ENCODE measurements at regions not wholly inside any gene's neighbourhood (a gene's known extent, or its start where the extent isn't known, plus 50 kb on each side); places are given as distances from the start of the nearest gene placed in this dataset.

GRCh38 chr7:47095946-47096345 lies 486.0 kb downstream of the TNS3 start:
- no peak for TF ChIP-seq GATA3 (IDR thresholded peaks at IDR 0.05; ENCODE audit: low read depth, low read length)
- TF ChIP-seq GATA2 (IDR thresholded peaks at IDR 0.05; ENCODE audit: low read depth, low read length) = peak; percentile 17; the same call in 1 of the 2 replicates

- no peak for TF ChIP-seq GATA2 (IDR thresholded peaks at IDR 0.05; ENCODE audit: low read depth, low read length)
- TF ChIP-seq GATA3 (IDR thresholded peaks at IDR 0.05; ENCODE audit: low read depth, low read length) = no peak
Measured at GRCh38 chr7:47094462-47094861, 487.4 kb downstream of the TNS3 start.

- TF ChIP-seq GATA3 (IDR thresholded peaks at IDR 0.05; ENCODE audit: low read depth, low read length) = no peak
- no peak for TF ChIP-seq GATA2 (IDR thresholded peaks at IDR 0.05; ENCODE audit: low read depth, low read length)
Measured at GRCh38 chr7:47093320-47094234, 488.3 kb downstream of the TNS3 start.

GRCh38 chr7:47092336-47092735 lies 489.6 kb downstream of the TNS3 start:
- no peak for TF ChIP-seq GATA3 (IDR thresholded peaks at IDR 0.05; ENCODE audit: low read depth, low read length)
- TF ChIP-seq GATA2 (IDR thresholded peaks at IDR 0.05; ENCODE audit: low read depth, low read length) = no peak

GRCh38 chr7:47091141-47091540 lies 490.8 kb downstream of the TNS3 start:
- TF ChIP-seq GATA3 (IDR thresholded peaks at IDR 0.05; ENCODE audit: low read depth, low read length) = no peak
- no peak for TF ChIP-seq GATA2 (IDR thresholded peaks at IDR 0.05; ENCODE audit: low read depth, low read length)

- TF ChIP-seq GATA2 (IDR thresholded peaks at IDR 0.05; ENCODE audit: low read depth, low read length) = no peak
- no peak for TF ChIP-seq GATA3 (IDR thresholded peaks at IDR 0.05; ENCODE audit: low read depth, low read length)
Measured at GRCh38 chr7:47089461-47089860, 492.4 kb downstream of the TNS3 start.

- TF ChIP-seq GATA2 (IDR thresholded peaks at IDR 0.05; ENCODE audit: low read depth, low read length) (no peak), GATA3 (IDR thresholded peaks at IDR 0.05; ENCODE audit: low read depth, low read length) (no peak)
Measured at GRCh38 chr7:47089068-47089417, 492.9 kb downstream of the TNS3 start.

- TF ChIP-seq GATA2 (IDR thresholded peaks at IDR 0.05; ENCODE audit: low read depth, low read length) (no peak), GATA3 (IDR thresholded peaks at IDR 0.05; ENCODE audit: low read depth, low read length) (no peak)
Measured at GRCh38 chr7:47088329-47089067, 493.4 kb downstream of the TNS3 start.

- no peak for TF ChIP-seq GATA3 (IDR thresholded peaks at IDR 0.05; ENCODE audit: low read depth, low read length)
- no peak for TF ChIP-seq GATA2 (IDR thresholded peaks at IDR 0.05; ENCODE audit: low read depth, low read length)
Measured at GRCh38 chr7:47087866-47088265, 494.0 kb downstream of the TNS3 start.

- TF ChIP-seq GATA2 (IDR thresholded peaks at IDR 0.05; ENCODE audit: low read depth, low read length) = no peak
- TF ChIP-seq GATA3 (IDR thresholded peaks at IDR 0.05; ENCODE audit: low read depth, low read length) = no peak
Measured at GRCh38 chr7:47085491-47086275, 496.2 kb downstream of the TNS3 start.

- TF ChIP-seq GATA2 (IDR thresholded peaks at IDR 0.05; ENCODE audit: low read depth, low read length) (no peak), GATA3 (IDR thresholded peaks at IDR 0.05; ENCODE audit: low read depth, low read length) (no peak)
Measured at GRCh38 chr7:47083476-47084250, 498.2 kb downstream of the TNS3 start.

- TF ChIP-seq GATA3 (IDR thresholded peaks at IDR 0.05; ENCODE audit: low read depth, low read length) (no peak), GATA2 (IDR thresholded peaks at IDR 0.05; ENCODE audit: low read depth, low read length) (no peak)
Measured at GRCh38 chr7:47080816-47081215, 501.1 kb downstream of the TNS3 start.

GRCh38 chr7:47078241-47078640 lies 503.7 kb downstream of the TNS3 start:
- TF ChIP-seq GATA2 (IDR thresholded peaks at IDR 0.05; ENCODE audit: low read depth, low read length) (no peak), GATA3 (IDR thresholded peaks at IDR 0.05; ENCODE audit: low read depth, low read length) (no peak)

Measured in SH-SY5Y (cell line).